ENCODE measurements at regions not wholly inside any gene's neighbourhood (a gene's known extent, or its start where the extent isn't known, plus 50 kb on each side); places are given as distances from the start of the nearest gene placed in this dataset.
"Not testable (repeated sequence)": the region's sequence is repeated elsewhere in the genome, so short reads cannot be mapped to it uniquely, and the experiment has no call there.

DNA sequence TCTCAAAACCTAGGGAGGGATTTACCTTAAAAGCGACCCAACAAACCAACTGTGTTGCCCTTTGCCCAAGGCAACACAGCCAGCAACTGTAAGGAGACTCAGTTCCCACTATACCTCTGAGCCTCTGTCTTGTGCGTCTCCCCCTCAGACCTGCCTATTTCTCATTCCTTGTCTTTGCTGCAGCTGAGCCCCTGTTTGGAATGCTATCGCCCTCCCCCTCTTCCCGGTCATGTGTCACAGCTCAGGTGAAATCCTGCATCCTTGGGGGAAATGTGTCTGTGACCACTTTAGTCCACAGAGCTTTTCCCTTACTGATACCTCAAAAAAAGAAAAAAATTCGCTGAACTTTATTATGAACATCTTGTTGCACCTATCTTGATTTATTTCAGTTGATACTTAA lies 52.0 kb upstream of the LRIG1 start:
- no peak for DNase-seq

DNA sequence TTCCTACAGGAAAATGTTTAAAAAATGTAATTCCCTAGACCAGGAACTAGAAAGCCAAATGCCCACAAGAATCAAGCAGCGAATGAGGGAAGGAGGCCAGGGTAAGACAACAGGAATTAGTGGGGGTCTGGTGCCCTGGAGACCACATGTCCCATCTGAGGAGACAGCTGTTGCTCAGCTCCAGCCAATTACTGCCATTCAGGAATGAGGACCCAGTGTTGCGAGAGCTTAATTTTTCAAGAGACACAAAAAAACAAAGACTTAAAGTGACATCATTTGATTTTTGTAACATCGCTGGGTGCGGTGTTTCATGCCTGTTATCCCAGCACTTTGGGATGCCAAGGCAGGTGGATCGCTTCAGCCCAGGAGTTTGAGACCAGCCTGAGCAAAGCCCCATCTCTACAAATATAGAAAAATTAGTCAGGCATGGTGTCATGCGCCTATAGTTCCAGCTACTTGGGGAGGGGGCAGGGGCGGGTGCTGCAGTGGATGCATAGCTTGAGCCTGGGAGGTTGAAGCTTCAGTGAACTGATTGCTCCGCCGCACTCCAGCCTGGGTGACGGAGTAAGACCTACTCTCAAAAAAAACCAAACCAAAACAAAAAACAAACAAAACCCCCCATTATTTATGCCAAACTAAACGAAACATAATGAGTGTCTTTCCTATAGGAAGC lies 52.8 kb upstream of the LRIG1 start:
- DNase-seq: no peak

DNA sequence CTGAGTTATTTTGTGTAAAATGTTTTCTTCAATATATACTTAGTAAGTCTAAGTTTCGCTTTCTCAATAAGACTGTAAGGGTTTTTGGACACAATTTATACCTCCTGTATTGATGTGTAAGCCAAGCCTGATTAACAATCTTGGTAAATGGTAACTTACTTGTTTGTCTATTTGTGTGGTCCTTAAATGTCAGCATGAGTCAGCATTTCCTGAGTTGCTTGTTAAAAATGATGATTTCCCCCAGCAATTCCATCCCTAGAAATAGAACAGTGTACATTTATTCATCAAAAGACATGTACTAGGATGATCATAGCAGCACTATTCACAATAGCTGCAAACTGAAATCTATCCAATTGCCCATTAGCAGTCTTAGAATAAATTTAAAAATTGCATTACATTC lies 53.4 kb upstream of the LRIG1 start:
- DNase-seq: no peak

DNA sequence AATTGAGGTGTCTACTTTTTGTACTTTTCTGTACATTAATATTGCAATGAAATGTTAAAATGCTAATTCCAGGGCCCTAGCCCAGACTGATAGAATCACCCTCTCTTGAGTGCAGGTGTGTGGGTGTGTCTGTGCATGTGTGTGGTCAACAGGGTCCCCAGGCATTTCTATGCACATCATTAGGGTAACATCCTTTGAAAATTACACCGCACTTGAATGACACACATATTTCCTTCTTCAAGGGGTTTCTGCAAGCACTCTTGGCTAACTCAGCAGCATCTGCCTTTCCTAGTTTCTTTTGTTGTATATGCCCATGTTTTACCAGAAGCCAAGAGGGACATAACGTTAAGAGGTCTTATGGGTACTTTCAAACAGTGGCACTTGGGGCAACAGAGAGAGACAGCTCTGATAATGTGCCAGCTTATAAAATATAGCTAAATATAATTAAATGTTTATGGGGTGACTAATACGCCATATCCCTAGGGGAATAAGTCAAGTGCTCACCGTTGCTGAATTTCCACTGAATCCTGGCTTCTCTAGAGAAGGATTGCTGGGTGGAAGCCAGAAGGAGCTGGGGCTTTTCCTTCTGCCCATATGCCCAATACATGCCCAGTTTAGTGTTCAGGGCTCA lies 54.5 kb upstream of the LRIG1 start:
- DNase-seq: no peak

DNA sequence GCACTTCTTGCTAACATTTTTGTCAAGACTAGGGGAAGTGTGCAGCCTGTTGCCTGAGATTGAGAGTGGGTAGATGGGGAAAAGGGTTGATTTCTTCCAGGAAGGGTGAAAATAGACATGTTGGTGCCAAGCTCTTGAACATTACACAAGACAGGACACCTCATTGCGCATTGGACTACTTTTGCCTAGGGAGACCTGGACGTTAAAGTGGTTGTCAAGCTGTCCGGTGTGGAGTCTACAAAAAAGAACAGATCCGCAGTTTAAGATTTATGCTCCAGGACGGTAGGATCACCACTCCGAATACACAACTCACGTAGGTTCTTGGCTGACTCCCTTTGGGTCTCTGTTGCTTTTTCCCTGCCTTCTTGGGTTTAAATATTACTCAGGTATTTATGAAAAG lies 56.3 kb upstream of the LRIG1 start:
- DNase-seq: no peak

DNA sequence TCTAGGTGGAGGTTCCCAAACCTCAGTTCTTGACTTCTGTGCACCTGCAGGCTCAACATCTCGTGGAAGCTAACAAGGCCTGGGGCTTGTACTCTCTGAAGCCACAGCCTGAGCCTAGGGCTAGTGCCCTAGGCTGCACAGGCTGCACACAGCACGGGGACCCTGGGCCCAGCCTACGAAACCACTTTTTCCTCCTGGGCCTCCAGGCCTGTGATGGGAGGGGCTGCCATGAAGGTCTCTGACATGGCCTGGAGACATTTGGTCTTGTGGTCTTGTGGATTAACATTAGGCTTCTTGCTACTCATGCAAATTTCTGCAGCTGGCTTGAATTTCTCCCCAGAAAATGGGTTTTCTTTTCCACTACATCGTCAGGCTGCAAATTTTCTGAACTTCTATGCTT lies 59.1 kb upstream of the LRIG1 start:
- DNase-seq: not testable (repeated sequence)

DNA sequence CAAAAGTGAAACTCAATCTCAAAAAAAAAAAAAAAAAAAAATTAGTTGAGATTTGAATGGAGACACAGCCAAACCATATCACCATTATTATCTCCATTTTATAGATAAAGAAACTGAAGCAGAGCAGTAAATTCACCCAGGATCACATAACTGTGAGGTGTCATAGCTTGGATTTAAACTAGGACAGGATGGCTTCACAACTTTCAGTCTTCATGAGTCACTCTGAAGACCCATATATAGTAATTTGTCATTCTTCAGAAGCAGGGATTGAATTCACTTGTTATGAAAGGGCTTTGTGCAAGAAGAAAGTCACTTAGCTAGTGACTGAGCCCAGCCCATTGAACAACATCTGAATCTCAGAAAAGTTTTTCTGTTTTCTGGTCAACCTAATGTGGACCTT lies 60.5 kb upstream of the LRIG1 start:
- no peak for DNase-seq

DNA sequence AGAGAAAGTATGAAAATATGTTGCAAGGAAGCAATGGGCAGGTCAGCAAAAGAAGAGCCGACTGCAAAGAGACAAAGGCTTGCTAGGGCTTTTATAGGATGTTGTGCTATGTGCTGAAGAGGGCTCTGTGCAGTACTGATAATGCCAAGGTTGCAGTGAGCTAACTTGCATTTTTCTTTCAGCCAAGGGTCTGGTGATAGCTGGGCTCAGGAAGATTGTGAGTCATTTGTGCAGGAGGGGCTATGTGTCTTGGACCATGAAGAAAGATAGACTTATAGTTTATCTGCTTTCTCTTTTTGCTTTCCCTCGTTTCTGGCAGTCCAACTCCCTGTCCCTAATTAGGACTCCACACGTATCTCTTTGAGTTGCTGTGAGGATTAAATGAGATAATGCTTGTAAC lies 64.5 kb upstream of the LRIG1 start:
- DNase-seq: no peak

DNA sequence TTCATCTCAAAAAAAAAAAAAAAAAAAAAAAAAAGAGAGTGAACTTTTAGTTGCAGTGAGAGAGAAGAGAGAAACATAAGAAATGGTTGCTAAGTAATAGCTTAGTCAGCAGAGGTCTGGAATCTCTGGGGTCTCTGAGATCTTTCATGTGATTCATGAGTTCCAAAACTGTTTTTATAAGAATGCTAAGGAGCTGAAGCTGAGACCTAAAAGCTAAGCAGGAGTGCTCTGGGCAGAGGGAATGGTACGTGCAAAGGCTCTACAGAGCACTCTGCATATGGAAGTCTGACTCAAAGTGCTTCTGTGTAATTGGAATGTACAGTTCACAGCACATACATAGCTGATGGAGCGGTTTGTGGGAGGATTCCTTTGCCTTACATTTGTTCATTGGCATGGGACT lies 66.3 kb upstream of the LRIG1 start:
- DNase-seq: no peak

DNA sequence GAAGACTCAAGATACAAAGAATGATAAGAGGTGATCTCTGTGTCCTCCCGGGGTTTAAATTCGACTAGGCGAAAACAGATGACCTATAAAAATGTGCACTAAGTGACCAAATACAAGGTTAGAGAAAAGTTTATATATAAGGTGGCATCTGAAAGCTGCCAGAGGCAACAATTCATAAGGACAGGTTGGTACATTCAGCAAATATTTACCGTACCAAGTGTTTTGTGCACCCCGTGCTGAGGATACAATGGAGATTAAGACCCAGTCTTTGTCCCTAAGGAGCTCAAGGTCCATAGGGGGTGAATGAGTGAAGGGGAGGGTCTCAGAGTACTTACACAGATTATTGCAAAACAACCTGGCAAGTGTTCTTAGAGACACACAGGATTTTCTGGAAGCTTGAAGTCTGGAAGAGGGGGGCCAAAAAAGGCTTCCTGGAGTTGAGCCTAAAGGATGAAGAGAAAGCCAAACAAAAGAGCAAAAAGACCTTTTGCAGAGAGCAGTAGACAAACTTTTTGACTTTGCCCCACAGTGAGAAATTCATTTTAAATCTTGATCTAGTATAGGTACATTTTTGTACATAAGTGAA lies 71.4 kb upstream of the LRIG1 start:
- DNase-seq: no peak

DNA sequence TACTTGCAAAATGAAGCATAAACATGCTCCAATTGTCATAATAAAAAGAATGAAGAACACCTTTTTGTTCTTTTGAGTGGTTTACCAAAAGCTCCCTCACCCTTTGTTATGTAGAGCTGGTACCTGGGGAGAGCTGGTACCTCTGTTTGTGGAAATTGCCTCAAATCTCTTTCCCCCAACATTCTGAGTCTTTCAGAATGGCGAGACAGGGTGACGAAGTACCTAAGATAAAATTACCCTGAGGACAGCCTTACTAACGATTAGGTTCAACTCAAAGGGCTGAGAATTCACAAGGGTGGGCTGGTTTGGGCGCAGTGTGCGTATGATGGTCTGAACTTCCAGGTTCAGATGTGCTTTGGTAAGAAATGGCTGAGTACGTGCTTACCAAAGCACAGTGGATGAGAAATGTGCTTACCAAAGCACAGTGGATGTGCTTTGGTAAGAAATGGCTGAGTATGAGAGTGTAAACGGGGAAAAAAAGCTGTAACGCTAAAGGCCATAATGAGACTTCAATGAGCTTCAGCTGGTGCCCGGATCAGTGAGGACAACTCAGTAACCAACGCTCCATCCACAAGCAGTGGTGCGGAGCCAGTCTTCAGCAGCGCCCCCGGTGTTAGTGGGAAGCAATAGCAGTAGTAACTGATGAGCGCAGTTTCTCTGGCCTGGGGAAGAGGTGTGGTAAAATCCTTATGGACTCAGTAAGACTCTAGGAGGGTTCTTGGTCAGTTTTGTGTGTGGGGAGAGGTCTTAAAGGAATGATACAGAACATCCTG lies 72.3 kb upstream of the LRIG1 start:
- DNase-seq: no peak

DNA sequence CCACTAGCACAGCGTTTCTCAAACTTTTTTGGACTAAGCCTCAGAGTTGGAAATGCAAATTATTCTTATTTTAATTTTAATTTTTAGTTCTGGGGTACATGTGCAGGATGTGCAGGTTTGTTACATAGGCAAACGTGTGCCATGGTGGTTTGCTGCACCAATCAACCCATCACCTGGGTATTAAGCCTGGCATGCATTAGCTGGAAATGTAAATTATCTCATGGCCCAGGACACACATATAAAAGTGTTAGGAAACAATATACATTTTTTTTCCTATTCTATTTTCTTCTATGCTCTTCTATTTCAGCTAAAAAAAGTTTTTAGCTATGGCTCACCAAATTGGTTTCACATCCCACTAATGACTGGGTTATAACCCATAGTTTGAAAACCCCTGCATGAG lies 73.3 kb upstream of the LRIG1 start:
- no peak for DNase-seq

DNA sequence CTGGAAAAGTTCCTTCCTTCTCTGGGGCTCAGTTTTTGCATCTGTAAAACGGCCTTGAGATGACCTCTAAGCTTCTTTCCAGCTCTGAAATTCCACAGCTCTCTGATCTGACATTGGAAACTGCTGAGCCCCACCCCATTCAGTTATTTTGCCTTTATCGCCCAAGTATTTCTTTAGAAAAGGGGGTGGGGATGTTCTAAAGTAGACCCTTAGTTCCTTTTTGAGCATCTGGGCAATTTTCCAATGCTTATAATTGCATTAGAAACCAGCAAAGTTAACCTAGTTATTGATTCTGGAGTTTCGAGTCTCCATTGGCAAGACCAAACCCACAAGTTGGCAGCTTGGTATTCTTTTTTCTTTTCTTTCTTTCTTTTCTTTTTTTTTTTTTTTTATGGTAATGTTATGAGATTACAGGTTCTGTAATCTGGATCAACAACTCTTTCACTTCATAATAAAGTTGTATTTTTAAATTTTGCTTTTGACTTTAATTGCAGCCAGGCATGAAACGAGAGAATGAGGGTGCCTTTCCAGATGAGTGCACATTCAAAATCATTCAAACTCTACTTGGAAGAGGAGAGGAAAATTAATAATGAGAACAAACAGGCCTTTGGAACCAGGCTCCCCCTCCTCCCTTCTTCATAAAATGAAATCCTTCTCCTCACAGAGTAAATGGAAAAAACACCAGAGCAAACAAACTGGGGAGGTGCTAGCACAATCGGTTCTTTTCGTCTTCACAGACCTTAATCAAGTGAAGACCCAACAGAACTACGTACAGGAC lies 76.8 kb upstream of the LRIG1 start:
- DNase-seq: no peak

DNA sequence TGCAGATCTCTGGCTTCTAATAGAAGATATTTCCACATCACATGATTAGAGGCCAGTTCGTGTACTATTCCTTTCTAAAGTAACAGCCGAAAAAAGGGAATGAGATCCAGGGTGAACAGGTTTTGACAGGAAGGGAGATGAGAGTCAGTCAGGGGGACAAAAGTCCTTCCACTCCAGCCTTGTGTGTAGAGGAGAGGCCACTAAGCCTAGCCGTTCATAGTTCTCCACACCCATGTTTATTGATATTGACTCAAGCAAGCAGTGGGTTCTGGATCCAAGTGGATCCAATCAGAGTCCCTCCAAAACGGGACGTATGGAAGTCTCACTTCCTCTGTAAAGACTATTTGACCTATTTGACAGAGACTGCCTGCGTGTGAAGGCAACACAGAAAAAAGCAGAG lies 80.4 kb upstream of the LRIG1 start:
- no peak for DNase-seq

DNA sequence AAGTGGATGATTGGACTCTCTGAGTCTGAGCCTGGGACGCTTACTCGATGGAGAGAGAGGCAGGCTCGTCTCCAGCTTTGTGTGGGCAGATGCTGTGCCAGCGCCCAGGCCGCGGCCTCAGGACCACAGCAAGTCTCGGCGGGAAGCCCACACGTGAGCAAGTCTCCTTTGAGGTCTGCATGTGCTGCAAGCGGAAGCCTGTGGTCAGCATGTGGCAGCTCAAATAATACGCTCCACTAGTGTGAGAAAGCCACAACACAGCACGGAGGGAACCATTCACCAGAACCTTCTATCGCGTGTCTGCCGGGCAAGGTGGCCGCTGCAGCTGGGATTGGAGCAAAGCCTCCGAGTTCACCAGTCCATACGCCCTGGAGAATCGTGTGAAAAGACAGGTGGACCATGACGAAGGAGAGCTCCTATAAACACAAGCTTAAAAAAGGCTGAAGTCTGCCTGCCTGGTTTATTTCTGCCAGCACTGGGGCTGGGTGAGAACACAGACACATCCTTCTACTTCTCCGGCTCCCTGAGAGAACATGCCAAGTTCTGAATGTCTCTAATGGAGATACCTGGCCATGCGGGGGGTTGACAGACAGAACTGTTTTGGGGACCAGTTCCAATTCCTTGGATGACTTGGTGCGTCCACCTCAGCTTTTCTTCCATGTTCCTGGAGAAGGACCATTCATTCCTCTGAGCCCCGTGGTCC lies 82.0 kb upstream of the LRIG1 start:
- peak; percentile 36 for DNase-seq

DNA sequence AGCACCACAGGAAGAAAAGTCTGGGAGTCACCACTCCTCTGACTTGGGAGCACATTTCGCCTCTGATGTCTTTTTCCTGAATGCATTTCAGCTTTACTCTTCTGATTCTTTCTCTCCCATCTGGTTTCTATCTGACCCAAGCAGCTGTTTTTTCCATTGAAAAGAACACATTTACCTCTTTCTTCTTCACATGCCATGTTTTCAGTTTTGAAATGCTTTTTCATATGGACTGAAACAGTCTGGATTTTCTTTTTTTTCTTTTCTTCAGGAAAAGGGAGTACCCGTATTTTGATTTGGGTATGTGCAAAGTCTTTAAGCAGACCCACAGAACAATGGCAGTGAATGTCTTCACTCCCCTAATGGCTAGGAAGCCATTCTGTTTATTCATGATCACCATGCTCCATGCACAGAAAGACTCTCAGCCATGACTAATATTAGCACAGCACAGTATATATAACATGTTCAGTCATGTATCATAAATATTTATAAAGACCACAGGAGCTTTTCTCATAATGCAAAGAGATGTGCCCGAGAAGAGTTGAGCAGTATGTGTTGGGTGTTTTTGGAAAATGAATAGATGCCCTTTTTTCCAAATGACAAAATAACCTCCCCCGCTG lies 82.7 kb upstream of the LRIG1 start:
- no peak for DNase-seq

DNA sequence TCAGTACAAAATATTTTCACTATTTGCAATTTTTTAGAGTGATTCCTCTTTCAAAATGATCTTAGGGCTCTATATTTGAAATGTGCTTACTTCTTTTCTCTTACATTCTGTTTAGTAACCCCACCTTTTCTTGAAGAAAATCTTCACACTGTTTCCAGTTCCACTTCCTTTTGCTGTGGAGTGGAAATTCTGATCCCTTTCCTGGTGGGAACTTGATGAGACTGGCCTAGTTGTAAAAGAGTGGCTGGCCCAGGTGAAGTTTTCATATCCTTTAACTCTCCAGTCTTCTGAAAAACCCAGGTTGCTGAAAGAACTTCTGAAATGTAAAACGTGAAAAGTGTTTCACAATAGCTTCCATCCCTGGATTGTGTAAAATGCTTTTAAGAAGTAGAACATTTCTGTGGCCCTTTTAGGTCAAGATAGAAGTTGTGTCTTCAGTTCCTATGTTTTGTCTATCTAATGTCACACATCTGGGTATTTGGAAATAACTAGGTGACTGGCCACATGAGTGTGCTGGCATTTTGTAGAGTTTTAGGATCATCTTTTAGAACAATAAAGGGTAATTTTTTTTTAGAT lies 84.8 kb upstream of the LRIG1 start:
- DNase-seq: no peak

DNA sequence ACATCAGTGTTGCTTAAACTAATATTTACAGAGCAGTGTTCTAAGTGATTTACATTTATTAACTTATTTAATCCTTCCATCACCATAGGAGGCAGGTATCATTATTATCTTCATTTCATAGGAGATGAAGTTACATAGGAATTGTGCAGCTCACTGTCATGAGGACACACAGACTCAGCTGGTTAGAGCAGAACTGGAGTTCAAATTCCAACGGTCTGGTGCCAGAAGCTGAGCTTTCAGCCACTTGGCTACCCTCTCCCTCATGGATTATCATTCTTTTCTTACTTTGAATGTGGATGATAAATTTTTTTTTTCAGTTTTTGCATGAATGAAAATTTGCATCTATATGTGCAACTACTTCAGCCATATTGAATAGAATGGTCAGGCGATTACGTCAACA lies 86.0 kb upstream of the LRIG1 start:
- DNase-seq: no peak

DNA sequence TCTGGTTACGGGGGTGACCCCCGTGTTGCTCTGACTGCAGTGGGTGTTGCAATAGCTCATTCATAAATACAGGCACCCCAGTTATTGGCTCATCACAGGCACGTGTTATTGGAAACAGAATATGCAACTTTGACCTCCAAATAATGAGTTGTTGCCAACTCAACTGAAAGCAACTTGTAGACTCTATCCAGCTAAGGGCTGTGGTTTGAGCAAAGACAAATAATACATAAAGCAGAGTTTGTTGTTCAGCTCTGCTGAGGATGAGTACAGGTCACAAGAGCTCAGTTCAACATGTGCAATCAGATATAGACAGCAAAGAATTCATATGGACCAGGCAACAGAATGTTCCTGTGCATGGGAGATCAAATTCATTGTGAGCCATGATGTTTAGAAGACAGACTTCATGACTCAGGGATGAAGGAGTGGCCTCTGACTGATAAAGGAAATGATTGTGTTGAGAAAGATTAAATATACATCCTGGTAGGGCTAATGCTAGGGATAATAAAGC lies 87.6 kb upstream of the LRIG1 start:
- DNase-seq: no peak

DNA sequence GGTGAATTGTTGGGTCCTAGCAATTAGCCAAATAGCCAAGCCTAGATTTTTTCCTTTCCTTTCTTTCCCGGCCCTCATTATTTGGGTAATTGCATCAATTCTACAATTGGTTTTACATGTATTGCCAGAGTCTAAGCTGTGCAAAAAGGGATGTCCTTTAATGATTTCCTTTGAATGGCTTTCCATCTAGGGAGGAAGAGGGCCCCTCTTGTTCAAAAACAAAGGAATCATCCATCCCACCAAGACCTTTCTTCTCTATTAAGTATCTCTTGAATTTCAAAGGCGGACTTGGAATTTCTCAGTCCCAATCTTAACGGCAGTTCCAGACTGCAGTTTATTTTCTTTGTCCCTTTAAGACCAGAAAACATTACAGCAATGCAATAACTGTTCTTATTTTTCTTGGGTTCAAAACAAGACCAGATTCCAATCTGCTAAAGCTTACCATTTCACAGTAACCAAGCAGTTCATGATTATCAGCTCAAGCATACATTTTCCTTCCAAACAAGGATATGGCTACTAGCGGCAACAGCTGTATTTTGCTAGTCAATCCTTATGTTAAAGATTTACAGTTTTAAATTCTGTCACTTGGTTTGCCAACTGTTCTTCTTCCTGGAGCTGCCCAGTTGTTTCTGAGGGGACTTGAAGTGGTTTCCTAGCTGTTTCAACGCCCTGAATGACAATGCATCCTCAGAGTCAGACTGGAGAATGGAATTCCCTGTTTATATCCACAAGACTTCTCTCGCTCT lies 91.4 kb upstream of the LRIG1 start:
- no peak for DNase-seq

Measured in activated CD4-positive, alpha-beta T cell treated with anti-CD3 and anti-CD28 coated beads, Interleukin-2, amount 50 U/mL, for 1 hour (primary cell).